ENCODE measurements at regions not wholly inside any gene's neighbourhood (a gene's known extent, or its start where the extent isn't known, plus 50 kb on each side); places are given as distances from the start of the nearest gene placed in this dataset.

GRCh38 chr7:34222316-34222715, 317.0 kb downstream of the BMPER start:
- H3K36me3 ChIP-seq (ENCODE audit: control insufficient read depth in 1 of 2, insufficient read depth in 2 of 2, low read length in 2 of 2) = no peaks in the 10 kb centered on the region
- H3K9me3 ChIP-seq (ENCODE audit: control insufficient read depth in 1 of 2, insufficient read depth in 1 of 2, low read depth in 1 of 2, low read length in 2 of 2) = no peaks in the 10 kb centered on the region
- H3K4me1 ChIP-seq (ENCODE audit: control insufficient read depth in 1 of 2, insufficient read depth in 2 of 2, low read length in 2 of 2) = no peaks in the 10 kb centered on the region
- H4K20me1 ChIP-seq (ENCODE audit: insufficient read depth) = no peaks in the 10 kb centered on the region
- TF ChIP-seq EGR1 (IDR thresholded peaks at IDR 0.05; ENCODE audit: low read depth) (no peak), EZH2phosphoT487 (IDR thresholded peaks at IDR 0.05; ENCODE audit: borderline replicate concordance) (no peak), ZBTB33 (IDR thresholded peaks at IDR 0.05; ENCODE audit: extremely low read depth, insufficient replicate concordance, low read length) (no peak), CBX3 (IDR thresholded peaks at IDR 0.05; ENCODE audit: low read depth) (no peak), ZFX (IDR thresholded peaks at IDR 0.05) (no peak), JUND (IDR thresholded peaks at IDR 0.05) (no peak), CTCF (IDR thresholded peaks at IDR 0.05 in 2 of 3, conservative IDR thresholded peaks at IDR 0.05 in 1 of 3; ENCODE audit: borderline replicate concordance in 1 of 3, insufficient read depth in 1 of 3, low read depth in 2 of 3, low read length in 2 of 3) (no peak), MAX (IDR thresholded peaks at IDR 0.05) (no peak)
- BruUV-seq (replicated peaks) = no TSS peak
- H3K79me2 ChIP-seq (ENCODE audit: insufficient read depth, low read length) = no peaks in the 10 kb centered on the region
- RAD21 ChIA-PET (ENCODE audit: low non-redundant PET in 1 of 2, low total read pairs in 2 of 2, uncharacterized antibody in 2 of 2, unreplicated experiment in 2 of 2) = no interaction called here
- no peak overlapping the region for H3K4me3 ChIP-seq (replicated peaks in 1 of 2; ENCODE audit: low read depth in 1 of 2, low read length in 2 of 2)
- POLR2A ChIA-PET = no interaction called here
- intact Hi-C loops (cut with micrococcal nuclease) = no loop called here
- CTCF ChIA-PET = no interaction called here
- H3K4me2 ChIP-seq (ENCODE audit: low read length) = no peak overlapping the region
- no peak overlapping the region for H3K9ac ChIP-seq (ENCODE audit: low read length)
- H3K9me2 ChIP-seq (ENCODE audit: insufficient read depth) = no peaks in the 10 kb centered on the region
- ATAC-seq (no peak), DNase-seq (ENCODE audit: low read depth, low spot score) (no peak)
- H3K27ac ChIP-seq (ENCODE audit: low read depth, low read length) = no peak overlapping the region
- peaks cover 19% of the 10 kb centered on the region; the same call in 1 of the 2 replicates for H3K27me3 ChIP-seq (ENCODE audit: insufficient read depth, low read length)
- H2AFZ ChIP-seq (ENCODE audit: low read depth, low read length, poor library complexity, severe bottlenecking) = no peak overlapping the region
